Activated CD8-positive, alpha-beta T cell treated with anti-CD3 and anti-CD28 coated beads for 36 hours (primary cell): ENCODE measurements at regions not wholly inside any gene's neighbourhood (a gene's known extent, or its start where the extent isn't known, plus 50 kb on each side); places are given as distances from the start of the nearest gene placed in this dataset.

Experiments used
- ATAC-seq: fragments of 200-7000 bp; cut with Tn5 transposase; one replicate; pipeline ENCODE4 v1.10.0; 2021; ENCODE audit warnings: mild to moderate bottlenecking, moderate library complexity
- CTCF ChIA-PET: fragments of 350-600 bp; sonication (Branson Sonifier 250); formaldehyde crosslinking; loops from one replicate; lab custom pipeline; 2021; ENCODE audit warnings: antibody characterized with exemption; lab: Charles Lee
- POLR2A ChIA-PET: fragments of 350-600 bp; sonication (Branson Sonifier 250); formaldehyde crosslinking; loops from one replicate; lab custom pipeline; 2021; ENCODE audit warnings: antibody characterized with exemption; lab: Charles Lee
- DNase-seq: peaks from one replicate; pipeline ENCODE4 v3.0.0-alpha.2; 2020
- H3K27ac Mint-ChIP-seq: one replicate; pipeline ENCODE4 v1.8.0; 2021; ENCODE audit warnings: mild to moderate bottlenecking, mixed read lengths
- H3K27me3 Mint-ChIP-seq: one replicate; pipeline ENCODE4 v1.8.0; 2021; ENCODE audit warnings: mixed read lengths
- H3K36me3 Mint-ChIP-seq: one replicate; pipeline ENCODE4 v1.8.0; 2021; ENCODE audit warnings: low read depth, mixed read lengths
- H3K4me1 Mint-ChIP-seq: one replicate; pipeline ENCODE4 v1.8.0; 2021; ENCODE audit warnings: low read depth, mixed read lengths
- H3K4me3 Mint-ChIP-seq: one replicate; pipeline ENCODE4 v1.8.0; 2021; ENCODE audit warnings: mild to moderate bottlenecking, moderate library complexity, mixed read lengths
- H3K9me3 Mint-ChIP-seq: one replicate; pipeline ENCODE4 v1.8.0; 2021; ENCODE audit warnings: mixed read lengths
- CTCF ChIP-seq: fragments of 200-600 bp; IDR thresholded peaks from one replicate; pipeline ENCODE4 v1.8.0; 2022; ENCODE audit warnings: antibody characterized with exemption, mild to moderate bottlenecking
- intact Hi-C: fragments of 100-400 bp; cut with micrococcal nuclease; formaldehyde crosslinking; loops from one replicate; pipeline ENCODE4 v1.10.0; 2022

DNA sequence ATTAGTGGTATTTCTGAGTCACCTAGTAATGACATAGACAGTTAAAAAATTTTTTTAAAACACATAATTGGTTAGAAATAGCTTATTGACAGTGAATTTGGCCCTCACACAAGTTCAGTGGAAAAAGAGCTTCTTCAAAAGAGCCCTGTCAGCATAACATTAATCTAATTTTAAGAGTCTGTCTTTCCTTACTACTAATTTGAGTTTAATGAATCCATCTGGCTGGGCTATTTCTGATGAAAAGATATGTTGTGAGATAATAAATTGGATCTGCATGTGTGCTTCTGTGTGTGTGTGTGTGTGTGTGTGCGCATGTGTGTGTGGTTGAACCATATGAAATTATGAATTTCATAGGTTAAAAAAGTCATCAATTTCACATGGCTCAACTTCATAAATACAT lies 1045.2 kb downstream of the FLRT2 start:
- intact Hi-C loops, result no loop called here
- ATAC-seq (no peak), DNase-seq (no peak)
- POLR2A ChIA-PET, result no interaction called here
- Mint-ChIP-seq H3K27ac (no peak overlapping the region), H3K36me3 (no peaks in the 10 kb centered on the region), H3K4me3 (no peak overlapping the region), H3K9me3 (peaks cover 6% of the 10 kb centered on the region), H3K4me1 (no peaks in the 10 kb centered on the region), H3K27me3 (no peaks in the 10 kb centered on the region)
- CTCF ChIA-PET, result no interaction called here
- TF ChIP-seq CTCF, result no peak

DNA sequence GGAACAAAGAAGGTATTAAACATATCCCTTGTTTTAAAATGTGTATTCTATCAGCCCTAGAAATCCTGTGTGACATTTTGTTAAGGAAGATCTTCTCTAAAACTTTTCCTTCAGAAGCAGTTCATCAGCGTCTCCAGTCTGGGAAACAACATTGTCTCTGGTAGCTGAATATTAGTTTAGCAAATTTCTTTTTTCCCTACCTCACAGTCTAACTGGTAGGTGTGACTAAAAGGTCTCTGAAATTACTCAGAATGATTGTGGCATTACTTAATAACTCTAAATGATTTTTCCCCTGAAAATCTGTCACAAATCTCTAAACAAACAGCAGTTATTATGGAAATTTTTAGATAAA lies 1044.8 kb downstream of the FLRT2 start:
- ChIA-PET POLR2A (no interaction called here), CTCF (no interaction called here)
- H3K27me3 Mint-ChIP-seq, result no peaks in the 10 kb centered on the region
- intact Hi-C loops, result no loop called here
- ATAC-seq, result no peak
- no peaks in the 10 kb centered on the region for H3K4me1 Mint-ChIP-seq
- no peaks in the 10 kb centered on the region for H3K36me3 Mint-ChIP-seq
- no peak for TF ChIP-seq CTCF
- no peak overlapping the region for H3K27ac Mint-ChIP-seq
- no peak overlapping the region for H3K4me3 Mint-ChIP-seq
- DNase-seq, result no peak
- peaks cover 6% of the 10 kb centered on the region for H3K9me3 Mint-ChIP-seq

GRCh38 chr14:86574051-86574777 lies 1044.3 kb downstream of the FLRT2 start:
- Mint-ChIP-seq H3K4me1 (no peaks in the 10 kb centered on the region), H3K27me3 (no peaks in the 10 kb centered on the region), H3K27ac (no peak overlapping the region), H3K36me3 (no peaks in the 10 kb centered on the region), H3K9me3 (peaks cover 6% of the 10 kb centered on the region), H3K4me3 (no peak overlapping the region)
- ATAC-seq (no peak), DNase-seq (no peak)
- TF ChIP-seq CTCF, result no peak
- ChIA-PET POLR2A (no interaction called here), CTCF (no interaction called here)
- intact Hi-C loops, result no loop called here

DNA sequence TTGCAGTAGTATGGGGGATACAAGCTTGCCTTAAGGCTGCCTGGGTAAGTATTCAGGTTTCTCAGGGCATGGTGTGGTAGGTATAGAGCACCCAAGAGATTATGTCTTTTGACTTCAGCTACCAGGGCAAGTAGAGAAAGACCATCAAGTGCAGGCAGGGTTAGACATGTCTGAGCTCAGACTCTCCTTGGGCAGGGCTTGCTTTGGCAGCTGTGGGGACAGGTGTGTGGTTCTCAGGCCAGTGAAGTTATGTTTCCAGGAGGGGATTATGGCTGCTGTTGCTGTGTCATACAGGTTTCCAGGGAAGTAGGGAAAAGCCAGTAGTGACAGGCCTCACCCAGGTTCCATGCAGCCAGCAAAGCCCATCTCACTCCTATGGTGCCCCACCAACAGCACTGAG lies 1040.4 kb downstream of the FLRT2 start:
- no peak for TF ChIP-seq CTCF
- H3K9me3 Mint-ChIP-seq, result peaks cover 6% of the 10 kb centered on the region
- ATAC-seq (no peak), DNase-seq (no peak)
- intact Hi-C loops, result no loop called here
- H3K4me1 Mint-ChIP-seq, result no peaks in the 10 kb centered on the region
- ChIA-PET CTCF (no interaction called here), POLR2A (no interaction called here)
- no peak overlapping the region for H3K27ac Mint-ChIP-seq
- no peaks in the 10 kb centered on the region for H3K36me3 Mint-ChIP-seq
- H3K4me3 Mint-ChIP-seq, result no peak overlapping the region
- H3K27me3 Mint-ChIP-seq, result no peaks in the 10 kb centered on the region

- ChIA-PET POLR2A (no interaction called here), CTCF (no interaction called here)
- Mint-ChIP-seq H3K27me3 (no peaks in the 10 kb centered on the region), H3K36me3 (no peaks in the 10 kb centered on the region), H3K4me3 (no peak overlapping the region), H3K9me3 (peaks cover 2% of the 10 kb centered on the region), H3K4me1 (no peaks in the 10 kb centered on the region), H3K27ac (no peak overlapping the region)
- intact Hi-C loops, result no loop called here
- no peak for ATAC-seq
- DNase-seq, result no peak
- no peak for TF ChIP-seq CTCF
These were observed 1013.6 kb downstream of the FLRT2 start for GRCh38 chr14:86543521-86543920.
